ENCODE measurements at regions not wholly inside any gene's neighbourhood (a gene's known extent, or its start where the extent isn't known, plus 50 kb on each side); places are given as distances from the start of the nearest gene placed in this dataset.

DNA sequence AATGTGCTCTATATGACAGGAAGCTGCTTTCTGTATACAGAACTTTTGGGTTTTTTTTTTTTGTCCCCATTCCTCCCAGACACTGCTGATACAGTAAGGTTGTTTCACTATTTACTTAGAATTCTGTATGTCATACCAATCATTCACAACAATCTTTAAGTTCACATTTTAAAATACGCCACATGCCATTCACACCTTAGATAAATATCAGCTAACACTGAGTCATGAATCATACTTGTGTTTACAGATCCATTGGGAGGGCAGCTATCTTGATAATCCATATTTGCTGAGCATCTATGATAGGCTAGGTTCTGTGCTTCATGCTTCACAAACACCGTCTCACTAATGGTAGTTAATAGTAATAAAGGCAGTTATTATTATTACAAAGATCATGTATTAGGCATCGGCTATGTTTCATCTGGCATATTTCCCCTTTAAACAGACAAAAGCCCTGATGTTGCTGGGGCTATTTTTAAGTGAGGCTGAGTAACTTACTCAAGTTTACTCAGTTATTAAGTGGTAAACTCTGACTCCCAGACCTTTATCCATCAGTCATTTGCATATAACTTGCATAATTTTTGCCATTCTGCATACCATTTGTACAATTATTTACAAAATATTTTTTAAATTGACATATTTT lies 152.2 kb upstream of the HMHB1 start:
- no peak for DNase-seq (ENCODE audit: low spot score)
- ChIA-PET POLR2A (no interaction called here), CTCF (no interaction called here)
- Mint-ChIP-seq H3K4me1 (no peaks in the 10 kb centered on the region), H3K27ac (no peak overlapping the region), H3K4me3 (no peak overlapping the region), H3K27me3 (ENCODE audit: low read depth) (no peaks in the 10 kb centered on the region), H3K36me3 (no peaks in the 10 kb centered on the region), H3K9me3 (peaks cover 6% of the 10 kb centered on the region)
- no peak for ATAC-seq
- TF ChIP-seq IRF2 (CRISPR knock-in tag; IDR thresholded peaks at IDR 0.05; ENCODE audit: borderline replicate concordance, low read depth) (no peak), NFATC4 (CRISPR knock-in tag; IDR thresholded peaks at IDR 0.05) (no peak)

DNA sequence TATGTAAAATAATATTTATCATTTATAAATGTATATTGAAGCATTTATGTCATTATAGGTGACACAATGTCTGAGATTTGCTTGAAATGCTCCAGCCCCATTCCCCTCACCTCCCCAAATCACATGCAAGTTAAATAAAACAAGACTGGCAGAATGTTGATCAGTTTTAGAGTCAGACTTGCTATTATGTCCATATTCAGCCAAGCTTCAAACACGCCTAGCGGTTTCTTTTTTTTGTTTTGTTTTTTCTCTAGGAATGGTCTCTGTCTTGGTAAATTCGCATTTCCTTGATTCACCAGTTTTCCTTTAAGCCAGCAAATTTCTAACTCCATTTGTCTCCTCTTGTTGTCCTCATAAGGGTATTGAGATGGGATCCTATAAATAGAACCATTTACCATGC lies 153.0 kb upstream of the HMHB1 start:
- H3K27ac Mint-ChIP-seq: no peak overlapping the region
- H3K4me3 Mint-ChIP-seq: no peak overlapping the region
- H3K4me1 Mint-ChIP-seq: no peaks in the 10 kb centered on the region
- no peaks in the 10 kb centered on the region for H3K27me3 Mint-ChIP-seq (ENCODE audit: low read depth)
- ChIA-PET CTCF (interaction anchor here (0.7 kb wide), 1 partner anchor 558 kb away, joined by 3 read pairs; no protein-coding TSS in a partner anchor), POLR2A (no interaction called here)
- H3K9me3 Mint-ChIP-seq: peaks cover 1% of the 10 kb centered on the region
- DNase-seq (ENCODE audit: low spot score) (no peak), ATAC-seq (no peak)
- no peaks in the 10 kb centered on the region for H3K36me3 Mint-ChIP-seq
- TF ChIP-seq, protein P1, sequence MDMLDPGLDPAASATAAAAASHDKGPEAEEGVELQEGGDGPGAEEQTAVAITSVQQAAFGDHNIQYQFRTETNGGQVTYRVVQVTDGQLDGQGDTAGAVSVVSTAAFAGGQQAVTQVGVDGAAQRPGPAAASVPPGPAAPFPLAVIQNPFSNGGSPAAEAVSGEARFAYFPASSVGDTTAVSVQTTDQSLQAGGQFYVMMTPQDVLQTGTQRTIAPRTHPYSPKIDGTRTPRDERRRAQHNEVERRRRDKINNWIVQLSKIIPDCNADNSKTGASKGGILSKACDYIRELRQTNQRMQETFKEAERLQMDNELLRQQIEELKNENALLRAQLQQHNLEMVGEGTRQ (CRISPR knock-in tag; IDR thresholded peaks at IDR 0.05): no peak
- no peak for TF ChIP-seq CREB1 (CRISPR knock-in tag; IDR thresholded peaks at IDR 0.05)
- no peak for TF ChIP-seq ZNF396 (CRISPR knock-in tag; IDR thresholded peaks at IDR 0.05; ENCODE audit: borderline replicate concordance)
- no peak for TF ChIP-seq SP1 (CRISPR knock-in tag; conservative IDR thresholded peaks at IDR 0.05)
- TF ChIP-seq GTF2I (CRISPR knock-in tag; conservative IDR thresholded peaks at IDR 0.05): no peak
- no peak for TF ChIP-seq EMX1 (CRISPR knock-in tag; IDR thresholded peaks at IDR 0.05)
- TF ChIP-seq, protein P2, sequence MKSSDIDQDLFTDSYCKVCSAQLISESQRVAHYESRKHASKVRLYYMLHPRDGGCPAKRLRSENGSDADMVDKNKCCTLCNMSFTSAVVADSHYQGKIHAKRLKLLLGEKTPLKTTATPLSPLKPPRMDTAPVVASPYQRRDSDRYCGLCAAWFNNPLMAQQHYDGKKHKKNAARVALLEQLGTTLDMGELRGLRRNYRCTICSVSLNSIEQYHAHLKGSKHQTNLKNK (CRISPR knock-in tag; IDR thresholded peaks at IDR 0.05): no peak
- TF ChIP-seq, protein P3, sequence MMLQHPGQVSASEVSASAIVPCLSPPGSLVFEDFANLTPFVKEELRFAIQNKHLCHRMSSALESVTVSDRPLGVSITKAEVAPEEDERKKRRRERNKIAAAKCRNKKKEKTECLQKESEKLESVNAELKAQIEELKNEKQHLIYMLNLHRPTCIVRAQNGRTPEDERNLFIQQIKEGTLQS (CRISPR knock-in tag; conservative IDR thresholded peaks at IDR 0.05): no peak
- no peak for TF ChIP-seq MXD4 (CRISPR knock-in tag; IDR thresholded peaks at IDR 0.05; ENCODE audit: borderline replicate concordance)
- TF ChIP-seq NR2C2 (CRISPR knock-in tag; IDR thresholded peaks at IDR 0.05): no peak
- TF ChIP-seq, protein P4, sequence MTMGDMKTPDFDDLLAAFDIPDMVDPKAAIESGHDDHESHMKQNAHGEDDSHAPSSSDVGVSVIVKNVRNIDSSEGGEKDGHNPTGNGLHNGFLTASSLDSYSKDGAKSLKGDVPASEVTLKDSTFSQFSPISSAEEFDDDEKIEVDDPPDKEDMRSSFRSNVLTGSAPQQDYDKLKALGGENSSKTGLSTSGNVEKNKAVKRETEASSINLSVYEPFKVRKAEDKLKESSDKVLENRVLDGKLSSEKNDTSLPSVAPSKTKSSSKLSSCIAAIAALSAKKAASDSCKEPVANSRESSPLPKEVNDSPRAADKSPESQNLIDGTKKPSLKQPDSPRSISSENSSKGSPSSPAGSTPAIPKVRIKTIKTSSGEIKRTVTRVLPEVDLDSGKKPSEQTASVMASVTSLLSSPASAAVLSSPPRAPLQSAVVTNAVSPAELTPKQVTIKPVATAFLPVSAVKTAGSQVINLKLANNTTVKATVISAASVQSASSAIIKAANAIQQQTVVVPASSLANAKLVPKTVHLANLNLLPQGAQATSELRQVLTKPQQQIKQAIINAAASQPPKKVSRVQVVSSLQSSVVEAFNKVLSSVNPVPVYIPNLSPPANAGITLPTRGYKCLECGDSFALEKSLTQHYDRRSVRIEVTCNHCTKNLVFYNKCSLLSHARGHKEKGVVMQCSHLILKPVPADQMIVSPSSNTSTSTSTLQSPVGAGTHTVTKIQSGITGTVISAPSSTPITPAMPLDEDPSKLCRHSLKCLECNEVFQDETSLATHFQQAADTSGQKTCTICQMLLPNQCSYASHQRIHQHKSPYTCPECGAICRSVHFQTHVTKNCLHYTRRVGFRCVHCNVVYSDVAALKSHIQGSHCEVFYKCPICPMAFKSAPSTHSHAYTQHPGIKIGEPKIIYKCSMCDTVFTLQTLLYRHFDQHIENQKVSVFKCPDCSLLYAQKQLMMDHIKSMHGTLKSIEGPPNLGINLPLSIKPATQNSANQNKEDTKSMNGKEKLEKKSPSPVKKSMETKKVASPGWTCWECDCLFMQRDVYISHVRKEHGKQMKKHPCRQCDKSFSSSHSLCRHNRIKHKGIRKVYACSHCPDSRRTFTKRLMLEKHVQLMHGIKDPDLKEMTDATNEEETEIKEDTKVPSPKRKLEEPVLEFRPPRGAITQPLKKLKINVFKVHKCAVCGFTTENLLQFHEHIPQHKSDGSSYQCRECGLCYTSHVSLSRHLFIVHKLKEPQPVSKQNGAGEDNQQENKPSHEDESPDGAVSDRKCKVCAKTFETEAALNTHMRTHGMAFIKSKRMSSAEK (CRISPR knock-in tag; IDR thresholded peaks at IDR 0.05; ENCODE audit: borderline replicate concordance): no peak
- no peak for TF ChIP-seq NFE2L1 (CRISPR knock-in tag; IDR thresholded peaks at IDR 0.05)
- no peak for TF ChIP-seq FOXJ3 (CRISPR knock-in tag; IDR thresholded peaks at IDR 0.05; ENCODE audit: borderline replicate concordance)
- TF ChIP-seq, protein P5, sequence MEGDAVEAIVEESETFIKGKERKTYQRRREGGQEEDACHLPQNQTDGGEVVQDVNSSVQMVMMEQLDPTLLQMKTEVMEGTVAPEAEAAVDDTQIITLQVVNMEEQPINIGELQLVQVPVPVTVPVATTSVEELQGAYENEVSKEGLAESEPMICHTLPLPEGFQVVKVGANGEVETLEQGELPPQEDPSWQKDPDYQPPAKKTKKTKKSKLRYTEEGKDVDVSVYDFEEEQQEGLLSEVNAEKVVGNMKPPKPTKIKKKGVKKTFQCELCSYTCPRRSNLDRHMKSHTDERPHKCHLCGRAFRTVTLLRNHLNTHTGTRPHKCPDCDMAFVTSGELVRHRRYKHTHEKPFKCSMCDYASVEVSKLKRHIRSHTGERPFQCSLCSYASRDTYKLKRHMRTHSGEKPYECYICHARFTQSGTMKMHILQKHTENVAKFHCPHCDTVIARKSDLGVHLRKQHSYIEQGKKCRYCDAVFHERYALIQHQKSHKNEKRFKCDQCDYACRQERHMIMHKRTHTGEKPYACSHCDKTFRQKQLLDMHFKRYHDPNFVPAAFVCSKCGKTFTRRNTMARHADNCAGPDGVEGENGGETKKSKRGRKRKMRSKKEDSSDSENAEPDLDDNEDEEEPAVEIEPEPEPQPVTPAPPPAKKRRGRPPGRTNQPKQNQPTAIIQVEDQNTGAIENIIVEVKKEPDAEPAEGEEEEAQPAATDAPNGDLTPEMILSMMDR (IDR thresholded peaks at IDR 0.05): no peak
- TF ChIP-seq ETV6 (CRISPR knock-in tag; IDR thresholded peaks at IDR 0.05): no peak
- TF ChIP-seq ZNF138 (CRISPR knock-in tag; conservative IDR thresholded peaks at IDR 0.05): no peak
- no peak for TF ChIP-seq CDX4 (CRISPR knock-in tag; IDR thresholded peaks at IDR 0.05; ENCODE audit: borderline replicate concordance)
- TF ChIP-seq JAZF1 (CRISPR knock-in tag; IDR thresholded peaks at IDR 0.05): no peak
